ENCODE measurements at regions not wholly inside any gene's neighbourhood (a gene's known extent, or its start where the extent isn't known, plus 50 kb on each side); places are given as distances from the start of the nearest gene placed in this dataset.

DNA sequence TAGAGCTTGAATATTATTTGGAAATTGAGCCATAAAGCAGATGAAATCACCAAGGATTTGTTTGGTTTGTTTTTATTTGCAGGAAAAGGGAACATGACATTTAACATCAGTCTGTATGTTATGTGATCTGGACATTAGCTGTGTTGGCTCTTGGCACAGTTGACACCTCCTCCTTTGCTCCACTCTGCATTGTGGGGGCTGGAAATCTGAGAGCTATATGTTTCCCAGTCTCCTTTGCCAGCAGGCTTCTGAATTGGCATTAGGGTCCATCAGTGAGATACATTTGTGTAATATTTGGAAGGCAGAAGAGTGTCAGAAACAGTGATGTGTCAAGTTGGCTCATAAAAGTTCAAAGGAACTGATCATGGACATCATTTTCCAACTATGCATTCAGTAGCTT, 322.1 kb upstream of the ATP2B1 start:
- H3F3A ChIP-seq (ENCODE audit: control insufficient read depth, insufficient read depth), result no peaks in the 10 kb centered on the region
- H3K4me3 ChIP-seq (ENCODE audit: low read length), result no peak overlapping the region
- no peaks in the 10 kb centered on the region for H3K36me3 ChIP-seq (ENCODE audit: control insufficient read depth, low read length)
- no peaks in the 10 kb centered on the region for H3K79me2 ChIP-seq (ENCODE audit: control insufficient read depth, low read length)
- H3K9me3 ChIP-seq (ENCODE audit: control insufficient read depth, insufficient read depth, low read length), result no peaks in the 10 kb centered on the region
- peaks cover 14% of the 10 kb centered on the region for H3K4me1 ChIP-seq (ENCODE audit: control insufficient read depth, low read length)
- TF ChIP-seq, protein P1, sequence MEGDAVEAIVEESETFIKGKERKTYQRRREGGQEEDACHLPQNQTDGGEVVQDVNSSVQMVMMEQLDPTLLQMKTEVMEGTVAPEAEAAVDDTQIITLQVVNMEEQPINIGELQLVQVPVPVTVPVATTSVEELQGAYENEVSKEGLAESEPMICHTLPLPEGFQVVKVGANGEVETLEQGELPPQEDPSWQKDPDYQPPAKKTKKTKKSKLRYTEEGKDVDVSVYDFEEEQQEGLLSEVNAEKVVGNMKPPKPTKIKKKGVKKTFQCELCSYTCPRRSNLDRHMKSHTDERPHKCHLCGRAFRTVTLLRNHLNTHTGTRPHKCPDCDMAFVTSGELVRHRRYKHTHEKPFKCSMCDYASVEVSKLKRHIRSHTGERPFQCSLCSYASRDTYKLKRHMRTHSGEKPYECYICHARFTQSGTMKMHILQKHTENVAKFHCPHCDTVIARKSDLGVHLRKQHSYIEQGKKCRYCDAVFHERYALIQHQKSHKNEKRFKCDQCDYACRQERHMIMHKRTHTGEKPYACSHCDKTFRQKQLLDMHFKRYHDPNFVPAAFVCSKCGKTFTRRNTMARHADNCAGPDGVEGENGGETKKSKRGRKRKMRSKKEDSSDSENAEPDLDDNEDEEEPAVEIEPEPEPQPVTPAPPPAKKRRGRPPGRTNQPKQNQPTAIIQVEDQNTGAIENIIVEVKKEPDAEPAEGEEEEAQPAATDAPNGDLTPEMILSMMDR (IDR thresholded peaks at IDR 0.05; ENCODE audit: low read depth, low read length, poor library complexity, severe bottlenecking), result no peak
- TF ChIP-seq EZH2phosphoT487 (IDR thresholded peaks at IDR 0.05; ENCODE audit: borderline replicate concordance, low read length), result no peak
- H3K9me2 ChIP-seq (replicated peaks; ENCODE audit: control insufficient read depth, low read length), result no peaks in the 10 kb centered on the region
- H3K4me2 ChIP-seq (ENCODE audit: low read length), result no peak overlapping the region
- no peak overlapping the region for H3K27ac ChIP-seq (ENCODE audit: low read depth, low read length)
- H3K27me3 ChIP-seq (ENCODE audit: control insufficient read depth, low read length), result no peaks in the 10 kb centered on the region
- H4K20me1 ChIP-seq (ENCODE audit: control insufficient read depth, insufficient read depth, low read depth, low read length), result no peaks in the 10 kb centered on the region

DNA sequence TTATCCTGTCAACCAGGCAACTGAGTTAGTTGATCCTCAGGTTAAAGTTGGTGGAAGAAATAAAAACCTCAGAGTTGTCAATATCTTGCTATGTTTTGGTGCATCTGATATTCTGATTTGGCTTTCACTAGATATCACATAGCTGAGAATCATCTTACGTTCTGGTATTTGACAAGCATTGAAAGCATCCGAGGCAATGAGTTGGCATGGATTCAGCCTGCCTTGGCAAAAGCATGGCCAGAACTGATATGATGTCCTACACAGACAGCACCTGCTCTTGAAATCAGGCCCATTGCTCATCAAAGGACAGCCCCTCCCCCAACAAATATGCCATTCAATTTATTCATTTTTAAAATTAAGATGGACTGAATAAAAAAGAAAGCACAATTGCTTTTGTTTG, 320.7 kb upstream of the ATP2B1 start:
- no peaks in the 10 kb centered on the region for H4K20me1 ChIP-seq (ENCODE audit: control insufficient read depth, insufficient read depth, low read depth, low read length)
- no peak overlapping the region for H3K27ac ChIP-seq (ENCODE audit: low read depth, low read length)
- no peaks in the 10 kb centered on the region for H3K9me3 ChIP-seq (ENCODE audit: control insufficient read depth, insufficient read depth, low read length)
- no peak overlapping the region for H3K4me3 ChIP-seq (ENCODE audit: low read length)
- H3K36me3 ChIP-seq (ENCODE audit: control insufficient read depth, low read length), result no peaks in the 10 kb centered on the region
- H3F3A ChIP-seq (ENCODE audit: control insufficient read depth, insufficient read depth), result no peaks in the 10 kb centered on the region
- no peaks in the 10 kb centered on the region for H3K9me2 ChIP-seq (replicated peaks; ENCODE audit: control insufficient read depth, low read length)
- H3K27me3 ChIP-seq (ENCODE audit: control insufficient read depth, low read length), result no peaks in the 10 kb centered on the region
- H3K79me2 ChIP-seq (ENCODE audit: control insufficient read depth, low read length), result no peaks in the 10 kb centered on the region
- H3K4me2 ChIP-seq (ENCODE audit: low read length), result no peak overlapping the region
- peaks cover 14% of the 10 kb centered on the region for H3K4me1 ChIP-seq (ENCODE audit: control insufficient read depth, low read length)
- TF ChIP-seq EZH2phosphoT487 (IDR thresholded peaks at IDR 0.05; ENCODE audit: borderline replicate concordance, low read length), result no peak
- TF ChIP-seq, protein P1 (IDR thresholded peaks at IDR 0.05; ENCODE audit: low read depth, low read length, poor library complexity, severe bottlenecking), result no peak

DNA sequence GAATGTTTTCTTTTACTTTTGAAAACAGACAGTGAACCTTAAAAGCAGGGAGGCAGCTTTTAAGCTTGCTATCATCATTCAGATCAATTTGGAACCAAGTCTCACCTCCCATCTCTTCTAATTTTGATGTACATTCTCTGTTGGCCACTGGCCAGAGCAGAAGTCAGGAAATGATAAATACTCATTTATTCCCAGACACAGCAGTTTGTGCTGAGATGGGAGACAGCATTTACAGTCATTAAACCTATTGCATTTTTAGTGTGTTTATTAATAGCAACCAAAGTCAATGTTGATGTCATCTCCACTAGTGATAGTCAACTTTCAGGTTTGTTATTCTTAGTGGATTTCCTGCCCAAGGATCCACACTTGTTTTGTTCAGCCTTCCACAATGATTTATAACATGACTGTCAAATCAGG, 320.0 kb upstream of the ATP2B1 start:
- 0 out of 2 replicates have a peak overlapping the region, but pooled peaks have one; percentile 25 for H3K4me3 ChIP-seq (ENCODE audit: low read length)
- no peaks in the 10 kb centered on the region for H3K9me3 ChIP-seq (ENCODE audit: control insufficient read depth, insufficient read depth, low read length)
- H3K27ac ChIP-seq (ENCODE audit: low read depth, low read length), result no peak overlapping the region
- no peak for TF ChIP-seq EZH2phosphoT487 (IDR thresholded peaks at IDR 0.05; ENCODE audit: borderline replicate concordance, low read length)
- TF ChIP-seq, protein P1 (IDR thresholded peaks at IDR 0.05; ENCODE audit: low read depth, low read length, poor library complexity, severe bottlenecking), result no peak
- H4K20me1 ChIP-seq (ENCODE audit: control insufficient read depth, insufficient read depth, low read depth, low read length), result no peaks in the 10 kb centered on the region
- no peaks in the 10 kb centered on the region for H3K9me2 ChIP-seq (replicated peaks; ENCODE audit: control insufficient read depth, low read length)
- no peaks in the 10 kb centered on the region for H3F3A ChIP-seq (ENCODE audit: control insufficient read depth, insufficient read depth)
- H3K4me1 ChIP-seq (ENCODE audit: control insufficient read depth, low read length), result peaks cover 14% of the 10 kb centered on the region
- no peaks in the 10 kb centered on the region for H3K36me3 ChIP-seq (ENCODE audit: control insufficient read depth, low read length)
- no peaks in the 10 kb centered on the region for H3K27me3 ChIP-seq (ENCODE audit: control insufficient read depth, low read length)
- no peaks in the 10 kb centered on the region for H3K79me2 ChIP-seq (ENCODE audit: control insufficient read depth, low read length)
- H3K4me2 ChIP-seq (ENCODE audit: low read length), result peak overlapping the region; percentile 29
